Activated CD8-positive, alpha-beta T cell treated with anti-CD3 and anti-CD28 coated beads, Interleukin-2, amount 10 ng/mL, durations not matched to agents 7 days and 5 days (primary cell): ENCODE measurements at regions not wholly inside any gene's neighbourhood (a gene's known extent, or its start where the extent isn't known, plus 50 kb on each side); places are given as distances from the start of the nearest gene placed in this dataset.

Experiments used
- ATAC-seq: fragments of 150-1000 bp; cut with Tn5 transposase; one replicate; pipeline ENCODE4 v1.10.0; 2021; ENCODE audit warnings: moderate library complexity
- CTCF ChIA-PET: fragments of 350-600 bp; sonication (Branson Sonifier 250); formaldehyde crosslinking; loops from one replicate; lab custom pipeline; 2021; ENCODE audit warnings: antibody characterized with exemption; lab: Charles Lee
- POLR2A ChIA-PET: fragments of 350-600 bp; sonication (Branson Sonifier 250); formaldehyde crosslinking; loops from one replicate; lab custom pipeline; 2021; ENCODE audit warnings: antibody characterized with exemption; lab: Charles Lee
- DNase-seq: peaks from one replicate; pipeline ENCODE4 v3.0.0-alpha.2; 2020
- H3K27ac Mint-ChIP-seq: one replicate; pipeline ENCODE4 v1.8.0; 2021; ENCODE audit warnings: mild to moderate bottlenecking, mixed read lengths
- H3K27me3 Mint-ChIP-seq: one replicate; pipeline ENCODE4 v1.8.0; 2021; ENCODE audit warnings: low read depth, mixed read lengths
- H3K36me3 Mint-ChIP-seq: one replicate; pipeline ENCODE4 v1.8.0; 2021; ENCODE audit warnings: low read depth, mixed read lengths
- H3K4me1 Mint-ChIP-seq: one replicate; pipeline ENCODE4 v1.8.0; 2021; ENCODE audit warnings: low read depth, mixed read lengths
- H3K4me3 Mint-ChIP-seq: one replicate; pipeline ENCODE4 v1.8.0; 2021; ENCODE audit warnings: mild to moderate bottlenecking, mixed read lengths
- H3K9me3 Mint-ChIP-seq: one replicate; pipeline ENCODE4 v1.8.0; 2022; ENCODE audit warnings: mixed read lengths; ENCODE audit not compliant: insufficient read depth

- H3K4me3 Mint-ChIP-seq: no peak overlapping the region
- DNase-seq (no peak), ATAC-seq (no peak)
- H3K9me3 Mint-ChIP-seq: peaks cover 8% of the 10 kb centered on the region
- no peak overlapping the region for H3K27ac Mint-ChIP-seq
- POLR2A ChIA-PET: no interaction called here
- no peaks in the 10 kb centered on the region for H3K4me1 Mint-ChIP-seq
- CTCF ChIA-PET: no interaction called here
- H3K27me3 Mint-ChIP-seq: no peaks in the 10 kb centered on the region
- H3K36me3 Mint-ChIP-seq: no peaks in the 10 kb centered on the region
Observed at GRCh38 chr7:119348491-119348890, 924.5 kb upstream of the KCND2 start.

GRCh38 chr7:119350334-119350733 lies 922.6 kb upstream of the KCND2 start:
- H3K9me3 Mint-ChIP-seq: peaks cover 11% of the 10 kb centered on the region
- H3K27ac Mint-ChIP-seq: no peak overlapping the region
- CTCF ChIA-PET: no interaction called here
- no peaks in the 10 kb centered on the region for H3K36me3 Mint-ChIP-seq
- no peak for ATAC-seq
- DNase-seq: no peak
- no peaks in the 10 kb centered on the region for H3K27me3 Mint-ChIP-seq
- H3K4me3 Mint-ChIP-seq: no peak overlapping the region
- POLR2A ChIA-PET: no interaction called here
- no peaks in the 10 kb centered on the region for H3K4me1 Mint-ChIP-seq

GRCh38 chr7:119351320-119351719 lies 921.7 kb upstream of the KCND2 start:
- no peak for ATAC-seq
- ChIA-PET POLR2A (no interaction called here), CTCF (no interaction called here)
- H3K27ac Mint-ChIP-seq: no peak overlapping the region
- H3K36me3 Mint-ChIP-seq: no peaks in the 10 kb centered on the region
- H3K4me1 Mint-ChIP-seq: no peaks in the 10 kb centered on the region
- H3K4me3 Mint-ChIP-seq: no peak overlapping the region
- no peaks in the 10 kb centered on the region for H3K27me3 Mint-ChIP-seq
- no peak for DNase-seq
- H3K9me3 Mint-ChIP-seq: peaks cover 4% of the 10 kb centered on the region

- no peak for DNase-seq
- Mint-ChIP-seq H3K27ac (no peak overlapping the region), H3K27me3 (no peaks in the 10 kb centered on the region), H3K9me3 (peaks cover 3% of the 10 kb centered on the region), H3K4me1 (no peaks in the 10 kb centered on the region), H3K36me3 (no peaks in the 10 kb centered on the region), H3K4me3 (no peak overlapping the region)
- ChIA-PET CTCF (no interaction called here), POLR2A (no interaction called here)
- ATAC-seq: no peak
Observed at GRCh38 chr7:119374436-119374835, 898.5 kb upstream of the KCND2 start.

GRCh38 chr7:119377861-119378260 lies 895.1 kb upstream of the KCND2 start:
- Mint-ChIP-seq H3K9me3 (peaks cover 3% of the 10 kb centered on the region), H3K4me3 (no peak overlapping the region), H3K4me1 (no peaks in the 10 kb centered on the region), H3K36me3 (no peaks in the 10 kb centered on the region), H3K27me3 (no peaks in the 10 kb centered on the region), H3K27ac (no peak overlapping the region)
- ChIA-PET POLR2A (no interaction called here), CTCF (no interaction called here)
- ATAC-seq (no peak), DNase-seq (no peak)

GRCh38 chr7:119382726-119383125 lies 890.2 kb upstream of the KCND2 start:
- DNase-seq (no peak), ATAC-seq (no peak)
- Mint-ChIP-seq H3K27me3 (no peaks in the 10 kb centered on the region), H3K4me1 (no peaks in the 10 kb centered on the region), H3K27ac (no peak overlapping the region), H3K4me3 (no peak overlapping the region), H3K36me3 (no peaks in the 10 kb centered on the region), H3K9me3 (peaks cover 3% of the 10 kb centered on the region)
- CTCF ChIA-PET: no interaction called here
- POLR2A ChIA-PET: no interaction called here

GRCh38 chr7:119395024-119395423 lies 878.0 kb upstream of the KCND2 start:
- Mint-ChIP-seq H3K4me1 (no peaks in the 10 kb centered on the region), H3K9me3 (no peaks in the 10 kb centered on the region), H3K27me3 (no peaks in the 10 kb centered on the region), H3K4me3 (no peak overlapping the region), H3K27ac (no peak overlapping the region), H3K36me3 (no peaks in the 10 kb centered on the region)
- ChIA-PET CTCF (no interaction called here), POLR2A (no interaction called here)
- ATAC-seq (no peak), DNase-seq (no peak)

GRCh38 chr7:119397156-119397555 lies 875.8 kb upstream of the KCND2 start:
- CTCF ChIA-PET: no interaction called here

GRCh38 chr7:119408596-119408995 lies 864.4 kb upstream of the KCND2 start:
- Mint-ChIP-seq H3K4me1 (no peaks in the 10 kb centered on the region), H3K27me3 (no peaks in the 10 kb centered on the region), H3K36me3 (no peaks in the 10 kb centered on the region), H3K9me3 (peaks cover 14% of the 10 kb centered on the region), H3K27ac (no peak overlapping the region), H3K4me3 (no peak overlapping the region)
- ATAC-seq (no peak), DNase-seq (no peak)
- POLR2A ChIA-PET: no interaction called here
- CTCF ChIA-PET: no interaction called here

More at GRCh38 chr7:119397156-119397555, 875.8 kb upstream of the KCND2 start:
- no peaks in the 10 kb centered on the region for H3K9me3 Mint-ChIP-seq
- no peak for DNase-seq
- no peaks in the 10 kb centered on the region for H3K36me3 Mint-ChIP-seq
- no peak for ATAC-seq
- H3K27me3 Mint-ChIP-seq: no peaks in the 10 kb centered on the region
- no peaks in the 10 kb centered on the region for H3K4me1 Mint-ChIP-seq
- H3K27ac Mint-ChIP-seq: no peak overlapping the region
- POLR2A ChIA-PET: no interaction called here
- H3K4me3 Mint-ChIP-seq: no peak overlapping the region

GRCh38 chr7:119413314-119413805 lies 859.6 kb upstream of the KCND2 start:
- ChIA-PET POLR2A (no interaction called here), CTCF (no interaction called here)
- ATAC-seq (no peak), DNase-seq (no peak)
- H3K27ac Mint-ChIP-seq: no peak overlapping the region
- H3K4me1 Mint-ChIP-seq: no peaks in the 10 kb centered on the region
- peaks cover 11% of the 10 kb centered on the region for H3K9me3 Mint-ChIP-seq
- no peak overlapping the region for H3K4me3 Mint-ChIP-seq
- H3K36me3 Mint-ChIP-seq: no peaks in the 10 kb centered on the region
- H3K27me3 Mint-ChIP-seq: no peaks in the 10 kb centered on the region

GRCh38 chr7:119415682-119416081 lies 857.3 kb upstream of the KCND2 start:
- Mint-ChIP-seq H3K4me3 (no peak overlapping the region), H3K36me3 (no peaks in the 10 kb centered on the region)
- ATAC-seq: no peak

GRCh38 chr7:119421657-119422056 lies 851.3 kb upstream of the KCND2 start:
- Mint-ChIP-seq H3K27ac (no peak overlapping the region), H3K4me1 (no peaks in the 10 kb centered on the region), H3K27me3 (no peaks in the 10 kb centered on the region), H3K9me3 (peaks cover 3% of the 10 kb centered on the region), H3K36me3 (no peaks in the 10 kb centered on the region), H3K4me3 (no peak overlapping the region)
- DNase-seq (no peak), ATAC-seq (no peak)
- POLR2A ChIA-PET: no interaction called here
- CTCF ChIA-PET: no interaction called here

More at GRCh38 chr7:119415682-119416081, 857.3 kb upstream of the KCND2 start:
- DNase-seq: no peak
- H3K4me1 Mint-ChIP-seq: no peaks in the 10 kb centered on the region
- CTCF ChIA-PET: no interaction called here
- no peaks in the 10 kb centered on the region for H3K27me3 Mint-ChIP-seq
- no peak overlapping the region for H3K27ac Mint-ChIP-seq
- peaks cover 11% of the 10 kb centered on the region for H3K9me3 Mint-ChIP-seq
- POLR2A ChIA-PET: no interaction called here

GRCh38 chr7:119436882-119437281 lies 836.1 kb upstream of the KCND2 start:
- no peaks in the 10 kb centered on the region for H3K36me3 Mint-ChIP-seq
- H3K4me1 Mint-ChIP-seq: no peaks in the 10 kb centered on the region
- no peak for ATAC-seq
- CTCF ChIA-PET: no interaction called here
- H3K27me3 Mint-ChIP-seq: no peaks in the 10 kb centered on the region
- H3K9me3 Mint-ChIP-seq: peaks cover 15% of the 10 kb centered on the region
- DNase-seq: no peak
- POLR2A ChIA-PET: no interaction called here
- no peak overlapping the region for H3K4me3 Mint-ChIP-seq
- no peak overlapping the region for H3K27ac Mint-ChIP-seq
